ENCODE measurements at regions not wholly inside any gene's neighbourhood (a gene's known extent, or its start where the extent isn't known, plus 50 kb on each side); places are given as distances from the start of the nearest gene placed in this dataset.

DNA sequence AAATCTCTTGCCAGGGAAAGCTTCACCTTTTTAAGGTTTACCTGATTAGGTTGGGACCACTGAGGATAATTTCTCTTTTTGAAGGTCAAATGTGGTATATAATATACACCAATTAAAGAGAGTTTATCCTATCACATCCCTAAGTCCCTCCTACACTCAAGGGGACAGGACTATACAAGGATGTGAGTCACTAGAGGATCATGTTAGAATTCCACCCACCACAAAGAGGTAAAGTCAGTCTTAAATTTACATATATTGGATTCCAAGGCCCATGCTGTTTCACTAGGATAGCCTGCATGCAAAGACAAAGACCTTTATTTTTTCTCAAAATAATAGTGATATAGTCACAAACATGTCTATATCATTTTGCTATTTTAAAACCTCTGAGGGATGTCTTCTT is 164.4 kb downstream of the GIPC2 start:
- TF ChIP-seq, protein P1, sequence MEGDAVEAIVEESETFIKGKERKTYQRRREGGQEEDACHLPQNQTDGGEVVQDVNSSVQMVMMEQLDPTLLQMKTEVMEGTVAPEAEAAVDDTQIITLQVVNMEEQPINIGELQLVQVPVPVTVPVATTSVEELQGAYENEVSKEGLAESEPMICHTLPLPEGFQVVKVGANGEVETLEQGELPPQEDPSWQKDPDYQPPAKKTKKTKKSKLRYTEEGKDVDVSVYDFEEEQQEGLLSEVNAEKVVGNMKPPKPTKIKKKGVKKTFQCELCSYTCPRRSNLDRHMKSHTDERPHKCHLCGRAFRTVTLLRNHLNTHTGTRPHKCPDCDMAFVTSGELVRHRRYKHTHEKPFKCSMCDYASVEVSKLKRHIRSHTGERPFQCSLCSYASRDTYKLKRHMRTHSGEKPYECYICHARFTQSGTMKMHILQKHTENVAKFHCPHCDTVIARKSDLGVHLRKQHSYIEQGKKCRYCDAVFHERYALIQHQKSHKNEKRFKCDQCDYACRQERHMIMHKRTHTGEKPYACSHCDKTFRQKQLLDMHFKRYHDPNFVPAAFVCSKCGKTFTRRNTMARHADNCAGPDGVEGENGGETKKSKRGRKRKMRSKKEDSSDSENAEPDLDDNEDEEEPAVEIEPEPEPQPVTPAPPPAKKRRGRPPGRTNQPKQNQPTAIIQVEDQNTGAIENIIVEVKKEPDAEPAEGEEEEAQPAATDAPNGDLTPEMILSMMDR (IDR thresholded peaks at IDR 0.05) = no peak
- TF ChIP-seq POLR2A (IDR thresholded peaks at IDR 0.05) = no peak

Data from heart left ventricle (tissue), 13 donors.